ENCODE measurements at regions not wholly inside any gene's neighbourhood (a gene's known extent, or its start where the extent isn't known, plus 50 kb on each side); places are given as distances from the start of the nearest gene placed in this dataset.

GRCh38 chr2:57429831-57430230 lies 616.8 kb upstream of the VRK2 start:
- H3K4me3 ChIP-seq (ENCODE audit: low read length), result no peak overlapping the region
- no peaks in the 10 kb centered on the region for H4K20me1 ChIP-seq (ENCODE audit: insufficient read depth, low read depth, low read length)
- H3K79me2 ChIP-seq (ENCODE audit: low read length), result no peaks in the 10 kb centered on the region
- H3K4me1 ChIP-seq (ENCODE audit: low read length), result no peaks in the 10 kb centered on the region
- H2AFZ ChIP-seq (ENCODE audit: low read length), result no peak overlapping the region
- H3K4me2 ChIP-seq (ENCODE audit: low read depth, low read length, poor library complexity, severe bottlenecking), result no peak overlapping the region
- H3K27ac ChIP-seq (ENCODE audit: low read length), result no peak overlapping the region
- no peaks in the 10 kb centered on the region for H3K36me3 ChIP-seq (ENCODE audit: insufficient read depth, low read length)
- H3K27me3 ChIP-seq (ENCODE audit: low read length), result no peaks in the 10 kb centered on the region
- no peak for DNase-seq
- no peak overlapping the region for H3K9ac ChIP-seq (ENCODE audit: low read length)
- H3K9me2 ChIP-seq (replicated peaks; ENCODE audit: insufficient read depth, low read length), result 0 out of 2 replicates have a peak, but pooled peaks cover 4% of the 10 kb centered on the region
- no peaks in the 10 kb centered on the region for H3K9me3 ChIP-seq (ENCODE audit: low read length)

DNA sequence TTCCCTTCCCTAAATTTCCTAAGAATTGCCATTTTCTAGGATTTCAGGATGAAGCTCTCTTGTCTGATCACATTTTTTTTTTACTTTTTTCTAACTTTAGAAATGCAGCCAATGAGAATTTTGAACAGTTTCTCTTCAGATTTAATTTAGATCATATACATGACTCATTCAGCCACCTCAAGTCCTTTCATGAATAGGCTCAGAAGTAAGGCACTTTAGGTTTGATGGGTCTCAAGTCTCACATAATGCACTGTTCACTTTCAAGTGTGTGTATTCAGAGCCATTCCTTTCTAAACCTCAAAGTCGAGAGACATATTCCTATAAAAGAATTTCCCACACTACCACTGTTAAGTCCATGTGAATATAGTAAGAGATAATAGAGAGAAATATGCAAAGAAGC lies 614.1 kb upstream of the VRK2 start:
- Histone ChIP-seq H3K36me3 (ENCODE audit: insufficient read depth, low read length) (no peaks in the 10 kb centered on the region), H4K20me1 (ENCODE audit: insufficient read depth, low read depth, low read length) (no peaks in the 10 kb centered on the region), H3K9me2 (replicated peaks; ENCODE audit: insufficient read depth, low read length) (0 out of 2 replicates have a peak, but pooled peaks cover 4% of the 10 kb centered on the region), H3K4me2 (ENCODE audit: low read depth, low read length, poor library complexity, severe bottlenecking) (no peak overlapping the region), H3K79me2 (ENCODE audit: low read length) (no peaks in the 10 kb centered on the region), H3K4me3 (ENCODE audit: low read length) (no peak overlapping the region), H3K9me3 (ENCODE audit: low read length) (no peaks in the 10 kb centered on the region), H3K27me3 (ENCODE audit: low read length) (no peaks in the 10 kb centered on the region), H3K27ac (ENCODE audit: low read length) (no peak overlapping the region), H3K9ac (ENCODE audit: low read length) (no peak overlapping the region), H2AFZ (ENCODE audit: low read length) (no peak overlapping the region), H3K4me1 (ENCODE audit: low read length) (no peaks in the 10 kb centered on the region)
- DNase-seq, result no peak

DNA sequence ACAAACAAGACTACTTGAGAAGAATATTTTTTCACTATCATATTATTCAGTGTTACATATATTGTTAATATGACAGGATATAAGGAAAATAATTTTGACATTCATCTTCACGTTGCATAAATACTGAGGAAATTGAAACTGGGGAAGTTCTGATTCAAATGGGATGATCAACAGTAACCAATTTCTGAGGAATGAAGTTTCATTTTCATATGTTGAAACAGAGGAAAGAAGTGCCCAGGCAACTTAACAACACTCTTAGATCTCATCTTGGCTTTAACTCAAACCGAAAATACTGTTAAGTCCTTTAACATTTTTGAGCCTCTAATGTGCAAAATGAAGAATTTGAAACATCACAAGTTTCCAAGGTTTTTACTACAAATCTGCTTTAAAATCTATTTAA lies 612.2 kb upstream of the VRK2 start:
- Histone ChIP-seq H3K9me2 (replicated peaks; ENCODE audit: insufficient read depth, low read length) (0 out of 2 replicates have a peak, but pooled peaks cover 3% of the 10 kb centered on the region), H3K4me2 (ENCODE audit: low read depth, low read length, poor library complexity, severe bottlenecking) (no peak overlapping the region), H3K36me3 (ENCODE audit: insufficient read depth, low read length) (no peaks in the 10 kb centered on the region)

DNA sequence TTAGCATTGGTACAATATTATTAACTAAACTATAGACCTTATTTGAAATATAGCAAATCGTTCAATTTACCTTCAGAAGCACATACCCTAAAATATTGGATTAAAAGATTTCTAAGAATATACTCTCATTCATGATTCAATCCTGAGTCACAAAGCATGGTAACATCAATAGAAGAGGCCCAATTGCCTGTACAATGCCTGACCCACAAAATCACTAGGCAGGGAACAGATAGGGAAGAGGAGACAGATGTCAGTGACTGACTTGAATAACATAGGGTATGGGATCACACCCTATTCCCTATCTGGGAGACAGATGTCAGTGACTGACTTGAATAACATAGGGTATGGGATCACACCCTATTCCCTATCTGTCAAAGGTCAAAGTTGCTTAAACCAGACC lies 611.6 kb upstream of the VRK2 start:
- H3K4me1 ChIP-seq (ENCODE audit: low read length), result no peaks in the 10 kb centered on the region
- H3K36me3 ChIP-seq (ENCODE audit: insufficient read depth, low read length), result no peaks in the 10 kb centered on the region
- no peak overlapping the region for H3K9ac ChIP-seq (ENCODE audit: low read length)
- H2AFZ ChIP-seq (ENCODE audit: low read length), result no peak overlapping the region
- no peak overlapping the region for H3K27ac ChIP-seq (ENCODE audit: low read length)
- no peak overlapping the region for H3K4me3 ChIP-seq (ENCODE audit: low read length)
- H4K20me1 ChIP-seq (ENCODE audit: insufficient read depth, low read depth, low read length), result no peaks in the 10 kb centered on the region
- H3K4me2 ChIP-seq (ENCODE audit: low read depth, low read length, poor library complexity, severe bottlenecking), result no peak overlapping the region
- no peak for DNase-seq
- H3K27me3 ChIP-seq (ENCODE audit: low read length), result no peaks in the 10 kb centered on the region
- H3K9me2 ChIP-seq (replicated peaks; ENCODE audit: insufficient read depth, low read length), result no peaks in the 10 kb centered on the region
- H3K79me2 ChIP-seq (ENCODE audit: low read length), result no peaks in the 10 kb centered on the region
- H3K9me3 ChIP-seq (ENCODE audit: low read length), result no peaks in the 10 kb centered on the region

More for the DNA sequence above, 612.2 kb upstream of the VRK2 start:
- Histone ChIP-seq H3K27me3 (ENCODE audit: low read length) (no peaks in the 10 kb centered on the region), H3K4me3 (ENCODE audit: low read length) (no peak overlapping the region), H4K20me1 (ENCODE audit: insufficient read depth, low read depth, low read length) (no peaks in the 10 kb centered on the region), H2AFZ (ENCODE audit: low read length) (no peak overlapping the region), H3K27ac (ENCODE audit: low read length) (no peak overlapping the region), H3K4me1 (ENCODE audit: low read length) (no peaks in the 10 kb centered on the region), H3K79me2 (ENCODE audit: low read length) (no peaks in the 10 kb centered on the region), H3K9ac (ENCODE audit: low read length) (no peak overlapping the region), H3K9me3 (ENCODE audit: low read length) (no peaks in the 10 kb centered on the region)
- no peak for DNase-seq

- no peaks in the 10 kb centered on the region for H3K79me2 ChIP-seq (ENCODE audit: low read length)
- DNase-seq, result no peak
- H3K9me2 ChIP-seq (replicated peaks; ENCODE audit: insufficient read depth, low read length), result no peaks in the 10 kb centered on the region
- H3K4me1 ChIP-seq (ENCODE audit: low read length), result no peaks in the 10 kb centered on the region
- no peak overlapping the region for H3K4me3 ChIP-seq (ENCODE audit: low read length)
- H3K27me3 ChIP-seq (ENCODE audit: low read length), result no peaks in the 10 kb centered on the region
- no peak overlapping the region for H3K4me2 ChIP-seq (ENCODE audit: low read depth, low read length, poor library complexity, severe bottlenecking)
- H3K36me3 ChIP-seq (ENCODE audit: insufficient read depth, low read length), result no peaks in the 10 kb centered on the region
- no peaks in the 10 kb centered on the region for H3K9me3 ChIP-seq (ENCODE audit: low read length)
- H4K20me1 ChIP-seq (ENCODE audit: insufficient read depth, low read depth, low read length), result no peaks in the 10 kb centered on the region
- H2AFZ ChIP-seq (ENCODE audit: low read length), result no peak overlapping the region
- H3K9ac ChIP-seq (ENCODE audit: low read length), result no peak overlapping the region
- H3K27ac ChIP-seq (ENCODE audit: low read length), result no peak overlapping the region
Measured at GRCh38 chr2:57437077-57437476, 609.5 kb upstream of the VRK2 start.

DNA sequence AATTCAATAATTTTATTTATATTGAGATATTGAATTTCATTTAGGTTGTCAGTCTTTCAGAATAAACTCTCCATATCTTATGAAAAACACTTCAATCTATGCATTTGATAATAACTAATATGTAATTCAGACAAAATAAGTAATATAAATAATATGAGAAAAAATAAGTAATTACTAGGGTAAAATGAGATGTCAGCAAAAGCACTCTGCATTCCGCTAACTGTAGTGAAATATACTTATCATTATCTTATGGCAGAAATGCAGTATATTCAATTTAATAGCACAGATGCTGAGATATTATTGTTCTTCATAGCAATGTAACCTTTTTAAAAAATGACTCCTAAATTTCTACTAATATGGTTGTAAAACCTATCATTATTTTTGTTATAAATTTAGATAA lies 606.2 kb upstream of the VRK2 start:
- no peaks in the 10 kb centered on the region for H3K4me1 ChIP-seq (ENCODE audit: low read length)
- H3K4me3 ChIP-seq (ENCODE audit: low read length), result no peak overlapping the region
- no peaks in the 10 kb centered on the region for H3K9me2 ChIP-seq (replicated peaks; ENCODE audit: insufficient read depth, low read length)
- H3K27me3 ChIP-seq (ENCODE audit: low read length), result no peaks in the 10 kb centered on the region
- H3K27ac ChIP-seq (ENCODE audit: low read length), result no peak overlapping the region
- no peaks in the 10 kb centered on the region for H3K36me3 ChIP-seq (ENCODE audit: insufficient read depth, low read length)
- no peak overlapping the region for H3K9ac ChIP-seq (ENCODE audit: low read length)
- H4K20me1 ChIP-seq (ENCODE audit: insufficient read depth, low read depth, low read length), result no peaks in the 10 kb centered on the region
- H2AFZ ChIP-seq (ENCODE audit: low read length), result no peak overlapping the region
- H3K4me2 ChIP-seq (ENCODE audit: low read depth, low read length, poor library complexity, severe bottlenecking), result no peak overlapping the region
- DNase-seq, result no peak
- H3K79me2 ChIP-seq (ENCODE audit: low read length), result no peaks in the 10 kb centered on the region
- H3K9me3 ChIP-seq (ENCODE audit: low read length), result no peaks in the 10 kb centered on the region

GRCh38 chr2:57443086-57443485 lies 603.5 kb upstream of the VRK2 start:
- no peaks in the 10 kb centered on the region for H3K27me3 ChIP-seq (ENCODE audit: low read length)
- H3K36me3 ChIP-seq (ENCODE audit: insufficient read depth, low read length), result no peaks in the 10 kb centered on the region

DNA sequence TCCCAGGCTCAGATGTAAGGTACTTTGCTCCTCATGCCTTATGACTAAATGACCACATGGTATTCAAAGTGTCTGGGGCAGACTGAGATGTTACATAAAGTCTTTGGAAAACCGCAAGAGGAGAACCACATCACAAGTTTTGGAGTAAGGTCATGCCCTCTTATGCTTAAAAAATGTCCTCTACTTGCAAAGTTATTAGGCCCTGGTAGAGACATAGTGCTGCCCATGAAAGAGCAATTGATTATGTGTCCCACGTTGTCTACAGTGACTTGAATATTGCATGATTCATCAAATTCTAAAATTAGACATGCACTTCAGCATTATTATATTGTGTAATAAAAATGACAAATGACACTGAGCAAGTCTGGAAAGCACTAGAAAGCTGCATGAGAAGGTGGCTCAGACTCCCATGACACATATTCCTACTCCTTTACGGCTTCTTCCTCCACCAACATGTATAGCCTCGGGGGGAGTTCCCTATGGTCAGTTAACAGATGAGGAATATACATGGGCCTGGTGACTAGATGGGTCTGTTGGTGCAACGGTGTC lies 602.6 kb upstream of the VRK2 start:
- Histone ChIP-seq H3K27ac (ENCODE audit: low read length) (no peak overlapping the region), H2AFZ (ENCODE audit: low read length) (no peak overlapping the region), H3K79me2 (ENCODE audit: low read length) (no peaks in the 10 kb centered on the region), H3K9me2 (replicated peaks; ENCODE audit: insufficient read depth, low read length) (no peaks in the 10 kb centered on the region), H4K20me1 (ENCODE audit: insufficient read depth, low read depth, low read length) (no peaks in the 10 kb centered on the region), H3K27me3 (ENCODE audit: low read length) (no peaks in the 10 kb centered on the region), H3K9me3 (ENCODE audit: low read length) (no peaks in the 10 kb centered on the region), H3K4me3 (ENCODE audit: low read length) (no peak overlapping the region), H3K4me1 (ENCODE audit: low read length) (no peaks in the 10 kb centered on the region), H3K9ac (ENCODE audit: low read length) (no peak overlapping the region), H3K4me2 (ENCODE audit: low read depth, low read length, poor library complexity, severe bottlenecking) (no peak overlapping the region), H3K36me3 (ENCODE audit: insufficient read depth, low read length) (no peaks in the 10 kb centered on the region)
- no peak for DNase-seq

More at GRCh38 chr2:57443086-57443485, 603.5 kb upstream of the VRK2 start:
- Histone ChIP-seq H2AFZ (ENCODE audit: low read length) (no peak overlapping the region), H3K9me2 (replicated peaks; ENCODE audit: insufficient read depth, low read length) (no peaks in the 10 kb centered on the region), H4K20me1 (ENCODE audit: insufficient read depth, low read depth, low read length) (no peaks in the 10 kb centered on the region), H3K9ac (ENCODE audit: low read length) (no peak overlapping the region), H3K4me3 (ENCODE audit: low read length) (no peak overlapping the region), H3K4me1 (ENCODE audit: low read length) (no peaks in the 10 kb centered on the region), H3K4me2 (ENCODE audit: low read depth, low read length, poor library complexity, severe bottlenecking) (no peak overlapping the region), H3K9me3 (ENCODE audit: low read length) (no peaks in the 10 kb centered on the region), H3K79me2 (ENCODE audit: low read length) (no peaks in the 10 kb centered on the region), H3K27ac (ENCODE audit: low read length) (no peak overlapping the region)
- DNase-seq, result no peak

Measured in Karpas-422 (cell line).